Transverse colon (tissue), 4 donors: ENCODE measurements at regions not wholly inside any gene's neighbourhood (a gene's known extent, or its start where the extent isn't known, plus 50 kb on each side); places are given as distances from the start of the nearest gene placed in this dataset.

Experiments used
- DNase-seq: peaks from one replicate; pipeline ENCODE4 v3.0.0-alpha.2; 2019
- H3K27ac ChIP-seq, 4 donors: fragments of 200-600 bp; sonication (generic); 2 replicates each; pipeline ENCODE4 v1.5.1; 2016 to 2018; ENCODE audit warnings: inconsistent platforms in 4 of 4
- H3K27me3 ChIP-seq: fragments of 200-600 bp; sonication (generic); 2 replicates; pipeline ENCODE4 v1.5.1; 2017; ENCODE audit warnings: inconsistent platforms
- H3K36me3 ChIP-seq, 4 donors: fragments of 200-600 bp; sonication (generic); 2 replicates each; pipeline ENCODE4 v1.5.1; 2017 to 2019; ENCODE audit warnings: inconsistent platforms in 4 of 4
- H3K4me1 ChIP-seq, 4 donors: fragments of 200-600 bp; sonication (generic); 2 replicates each; pipeline ENCODE4 v1.5.1; 2017 to 2020; ENCODE audit warnings: inconsistent platforms in 4 of 4
- H3K4me3 ChIP-seq, 4 donors: fragments of 200-600 bp; sonication (generic); 1 replicate in 1 of 4; 2 replicates in 3 of 4; pipeline versions ENCODE4 v1.5.1 to v1.6.1; 2017 to 2019; ENCODE audit warnings: inconsistent platforms in 4 of 4
- H3K9me3 ChIP-seq, 2 donors: fragments of 200-600 bp; sonication (generic); 2 replicates each; pipeline ENCODE4 v1.5.1; 2017 to 2019; ENCODE audit warnings: inconsistent platforms in 2 of 2
- CTCF ChIP-seq, 5 experiments: fragments of 200-600 bp in 3 of 5; fragments of 450-650 bp in 2 of 5; sonication (generic) in 3 of 5; IDR thresholded peaks; 1 replicate in 2 of 5; 2 replicates in 3 of 5; pipeline ENCODE4 v1.5.1; 2016 to 2017; ENCODE audit warnings: antibody characterized with exemption in 5 of 5, inconsistent platforms in 3 of 5, mild to moderate bottlenecking in 2 of 5, moderate library complexity in 1 of 5
- EP300 ChIP-seq: sonication (generic); formaldehyde crosslinking; IDR thresholded peaks from one replicate; pipeline ENCODE4 v1.6.1; 2017; ENCODE audit warnings: antibody characterized with exemption, low read depth
- POLR2A ChIP-seq: fragments of 450-650 bp; IDR thresholded peaks from one replicate; pipeline ENCODE4 v1.6.1; 2016; ENCODE audit warnings: antibody characterized with exemption, mild to moderate bottlenecking, moderate library complexity
- POLR2AphosphoS5 ChIP-seq, 3 donors: sonication (generic); formaldehyde crosslinking; IDR thresholded peaks; one replicate each; pipeline ENCODE4 v1.6.1; 2016; ENCODE audit warnings: antibody characterized with exemption in 3 of 3
- WGBS, 2 donors: methylation state at CpG; one replicate each; pipeline ENCODE4 v1.1.5; 2018; ENCODE audit warnings: low coverage in 1 of 2; 5-methylcytosine and 5-hydroxymethylcytosine counted together
- in situ Hi-C, 4 donors: fragments of 200-750 bp; cut with MboI; loops; one replicate each; pipeline versions ENCODE4 v1.15.0 to v1.15.1; 2017; ENCODE audit warnings: low sequenced_read_pairs in 3 of 4, low pct_ligation_motif_present in 1 of 4, low pct_unique_long_range_greater_than_20kb in 1 of 4
- intact Hi-C: fragments of 100-400 bp; cut with DNase I; formaldehyde crosslinking; loops from one replicate; pipeline ENCODE4 v1.15.1; 2023; ENCODE audit warnings: low total_unique reads

DNA sequence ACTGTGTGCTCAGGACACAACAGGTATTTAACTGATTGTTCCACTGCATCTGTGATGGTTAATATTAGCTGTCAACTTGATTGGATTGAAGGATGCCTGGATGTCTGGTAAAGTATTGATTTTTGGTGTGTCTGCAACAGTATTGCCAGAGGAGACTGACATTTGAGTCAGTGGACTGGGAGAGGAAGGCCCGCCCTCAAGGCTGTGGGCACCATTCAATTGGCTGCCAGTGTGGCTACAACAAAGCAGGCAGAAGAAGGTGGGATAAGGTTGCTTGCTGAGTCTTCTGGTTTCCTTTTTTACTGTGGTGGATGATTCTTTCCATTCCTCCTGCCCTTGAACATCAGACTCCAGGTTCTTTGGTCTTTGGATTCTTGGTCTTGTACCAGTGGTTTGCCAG lies 137.1 kb upstream of the FAM13C start:
- TF ChIP-seq POLR2AphosphoS5 (IDR thresholded peaks at IDR 0.05) (no peak), EP300 (no peak), POLR2A (no peak), CTCF (IDR thresholded peaks at IDR 0.05) (no peak)
- 79% methylated on average over 1 of the region's 1 CpG; no CpG with 5 or more reads in 1 of the 2 donors for WGBS, 2 donors
- Histone ChIP-seq H3K4me3 (no peak overlapping the region), H3K27me3 (no peaks in the 10 kb centered on the region), H3K4me1 (no peaks in the 10 kb centered on the region), H3K27ac (no peak overlapping the region), H3K36me3 (no peaks in the 10 kb centered on the region), H3K9me3 (peaks cover 14 to 23% of the 10 kb centered on the region in 2 donors)
- in situ Hi-C loops: no loop called here
- intact Hi-C loops: no loop called here
- no peak for DNase-seq

GRCh38 chr10:59493017-59493416 lies 130.7 kb upstream of the FAM13C start:
- WGBS, 2 donors: 88 to 100% methylated on average over 1 to 3 of the region's 3 CpGs
- TF ChIP-seq CTCF (IDR thresholded peaks at IDR 0.05) (no peak), POLR2AphosphoS5 (IDR thresholded peaks at IDR 0.05) (no peak), EP300 (no peak), POLR2A (no peak)
- Histone ChIP-seq H3K27me3 (no peaks in the 10 kb centered on the region), H3K4me3 (no peak overlapping the region), H3K27ac (no peak overlapping the region), H3K9me3 (peaks cover 14 to 26% of the 10 kb centered on the region in 2 donors), H3K36me3 (no peaks in the 10 kb centered on the region), H3K4me1 (no peaks in the 10 kb centered on the region)
- no peak for DNase-seq
- in situ Hi-C loops (no loop called here), intact Hi-C loops (no loop called here)

DNA sequence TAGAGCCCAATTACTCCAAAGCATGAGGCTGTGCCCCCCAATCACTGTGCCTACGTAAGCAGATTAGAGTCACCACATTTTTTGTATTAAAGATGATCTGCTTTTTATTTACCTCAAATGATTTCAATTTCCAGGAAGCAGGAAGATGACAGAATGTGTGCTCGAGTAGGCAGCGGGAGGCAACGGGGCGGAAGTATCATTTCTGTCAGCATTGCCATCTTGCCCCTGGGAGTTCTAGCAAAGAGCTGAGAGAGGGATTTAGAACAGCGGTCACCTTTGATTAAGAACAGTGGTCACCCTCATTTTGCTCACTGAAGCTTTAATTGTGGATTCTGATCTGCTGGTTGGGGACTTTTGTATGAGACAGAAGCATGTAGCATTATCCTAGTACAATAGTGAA lies 117.1 kb upstream of the FAM13C start:
- Histone ChIP-seq H3K36me3 (no peaks in the 10 kb centered on the region), H3K4me3 (no peak overlapping the region), H3K9me3 (no peaks in the 10 kb centered on the region), H3K4me1 (no peaks in the 10 kb centered on the region), H3K27ac (no peak overlapping the region), H3K27me3 (no peaks in the 10 kb centered on the region)
- 86 to 90% methylated on average over 6 of the region's 6 CpGs for WGBS, 2 donors
- TF ChIP-seq CTCF (IDR thresholded peaks at IDR 0.05): no peak
- no peak for TF ChIP-seq POLR2AphosphoS5 (IDR thresholded peaks at IDR 0.05)
- no peak for TF ChIP-seq POLR2A
- TF ChIP-seq EP300: no peak
- DNase-seq: no peak
- intact Hi-C loops: no loop called here
- in situ Hi-C loops: no loop called here

- in situ Hi-C loops (no loop called here), intact Hi-C loops (no loop called here)
- DNase-seq: no peak
- no peaks in the 10 kb centered on the region for H3K36me3 ChIP-seq
- TF ChIP-seq POLR2A (no peak), CTCF (IDR thresholded peaks at IDR 0.05) (no peak), EP300 (no peak), POLR2AphosphoS5 (IDR thresholded peaks at IDR 0.05) (no peak)
- H3K4me1 ChIP-seq: no peaks in the 10 kb centered on the region
- WGBS, 2 donors: 68% methylated on average over 5 of the region's 5 CpGs; no CpG with 5 or more reads in 1 of the 2 donors
- no peak overlapping the region for H3K4me3 ChIP-seq
- no peaks in the 10 kb centered on the region for H3K9me3 ChIP-seq
- no peak overlapping the region for H3K27ac ChIP-seq
- no peaks in the 10 kb centered on the region for H3K27me3 ChIP-seq
Measured at GRCh38 chr10:59470570-59470969, 108.2 kb upstream of the FAM13C start.
